ENCODE measurements at regions not wholly inside any gene's neighbourhood (a gene's known extent, or its start where the extent isn't known, plus 50 kb on each side); places are given as distances from the start of the nearest gene placed in this dataset.

DNA sequence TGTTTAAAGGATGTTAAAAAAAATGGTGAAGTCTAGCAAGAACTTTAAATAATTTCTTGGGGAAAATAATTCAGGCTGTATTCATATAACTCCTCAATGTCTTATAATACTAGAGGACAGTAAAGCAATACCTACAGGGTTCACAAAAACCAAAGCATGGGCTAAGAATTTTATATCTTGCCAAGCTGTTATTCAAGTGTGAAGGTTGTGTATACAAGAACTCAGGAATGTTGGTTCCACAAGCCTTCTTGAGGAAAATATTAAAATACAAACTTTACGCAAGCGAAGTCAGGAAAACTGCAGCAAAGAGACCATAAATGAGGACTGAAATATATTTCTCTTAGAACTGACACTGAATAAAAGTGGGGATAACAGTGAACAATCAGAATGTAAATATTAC is 76.1 kb upstream of the DNAJC10 start:
- H3K9me2 ChIP-seq (ENCODE audit: insufficient read depth, low read length), result no peaks in the 10 kb centered on the region
- TF ChIP-seq, protein P1, sequence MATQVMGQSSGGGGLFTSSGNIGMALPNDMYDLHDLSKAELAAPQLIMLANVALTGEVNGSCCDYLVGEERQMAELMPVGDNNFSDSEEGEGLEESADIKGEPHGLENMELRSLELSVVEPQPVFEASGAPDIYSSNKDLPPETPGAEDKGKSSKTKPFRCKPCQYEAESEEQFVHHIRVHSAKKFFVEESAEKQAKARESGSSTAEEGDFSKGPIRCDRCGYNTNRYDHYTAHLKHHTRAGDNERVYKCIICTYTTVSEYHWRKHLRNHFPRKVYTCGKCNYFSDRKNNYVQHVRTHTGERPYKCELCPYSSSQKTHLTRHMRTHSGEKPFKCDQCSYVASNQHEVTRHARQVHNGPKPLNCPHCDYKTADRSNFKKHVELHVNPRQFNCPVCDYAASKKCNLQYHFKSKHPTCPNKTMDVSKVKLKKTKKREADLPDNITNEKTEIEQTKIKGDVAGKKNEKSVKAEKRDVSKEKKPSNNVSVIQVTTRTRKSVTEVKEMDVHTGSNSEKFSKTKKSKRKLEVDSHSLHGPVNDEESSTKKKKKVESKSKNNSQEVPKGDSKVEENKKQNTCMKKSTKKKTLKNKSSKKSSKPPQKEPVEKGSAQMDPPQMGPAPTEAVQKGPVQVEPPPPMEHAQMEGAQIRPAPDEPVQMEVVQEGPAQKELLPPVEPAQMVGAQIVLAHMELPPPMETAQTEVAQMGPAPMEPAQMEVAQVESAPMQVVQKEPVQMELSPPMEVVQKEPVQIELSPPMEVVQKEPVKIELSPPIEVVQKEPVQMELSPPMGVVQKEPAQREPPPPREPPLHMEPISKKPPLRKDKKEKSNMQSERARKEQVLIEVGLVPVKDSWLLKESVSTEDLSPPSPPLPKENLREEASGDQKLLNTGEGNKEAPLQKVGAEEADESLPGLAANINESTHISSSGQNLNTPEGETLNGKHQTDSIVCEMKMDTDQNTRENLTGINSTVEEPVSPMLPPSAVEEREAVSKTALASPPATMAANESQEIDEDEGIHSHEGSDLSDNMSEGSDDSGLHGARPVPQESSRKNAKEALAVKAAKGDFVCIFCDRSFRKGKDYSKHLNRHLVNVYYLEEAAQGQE (IDR thresholded peaks at IDR 0.05; ENCODE audit: borderline replicate concordance), result no peak
- no peak for TF ChIP-seq EP300 (conservative IDR thresholded peaks at IDR 0.05; ENCODE audit: poor library complexity, severe bottlenecking)
- TF ChIP-seq, protein P2, sequence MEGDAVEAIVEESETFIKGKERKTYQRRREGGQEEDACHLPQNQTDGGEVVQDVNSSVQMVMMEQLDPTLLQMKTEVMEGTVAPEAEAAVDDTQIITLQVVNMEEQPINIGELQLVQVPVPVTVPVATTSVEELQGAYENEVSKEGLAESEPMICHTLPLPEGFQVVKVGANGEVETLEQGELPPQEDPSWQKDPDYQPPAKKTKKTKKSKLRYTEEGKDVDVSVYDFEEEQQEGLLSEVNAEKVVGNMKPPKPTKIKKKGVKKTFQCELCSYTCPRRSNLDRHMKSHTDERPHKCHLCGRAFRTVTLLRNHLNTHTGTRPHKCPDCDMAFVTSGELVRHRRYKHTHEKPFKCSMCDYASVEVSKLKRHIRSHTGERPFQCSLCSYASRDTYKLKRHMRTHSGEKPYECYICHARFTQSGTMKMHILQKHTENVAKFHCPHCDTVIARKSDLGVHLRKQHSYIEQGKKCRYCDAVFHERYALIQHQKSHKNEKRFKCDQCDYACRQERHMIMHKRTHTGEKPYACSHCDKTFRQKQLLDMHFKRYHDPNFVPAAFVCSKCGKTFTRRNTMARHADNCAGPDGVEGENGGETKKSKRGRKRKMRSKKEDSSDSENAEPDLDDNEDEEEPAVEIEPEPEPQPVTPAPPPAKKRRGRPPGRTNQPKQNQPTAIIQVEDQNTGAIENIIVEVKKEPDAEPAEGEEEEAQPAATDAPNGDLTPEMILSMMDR (IDR thresholded peaks at IDR 0.05; ENCODE audit: poor library complexity, severe bottlenecking), result no peak
- TF ChIP-seq MXI1 (conservative IDR thresholded peaks at IDR 0.05; ENCODE audit: poor library complexity, severe bottlenecking), result no peak
- no peak for TF ChIP-seq RAD21 (conservative IDR thresholded peaks at IDR 0.05)
- TF ChIP-seq TAF1 (IDR thresholded peaks at IDR 0.05; ENCODE audit: low read depth), result no peak
- no peak for TF ChIP-seq POLR2AphosphoS5 (IDR thresholded peaks at IDR 0.05)
- no peak for TF ChIP-seq SMC3 (conservative IDR thresholded peaks at IDR 0.05; ENCODE audit: poor library complexity)
- TF ChIP-seq EZH2 (IDR thresholded peaks at IDR 0.05; ENCODE audit: borderline replicate concordance, insufficient read depth, low read length, poor library complexity, severe bottlenecking), result no peak
- no peaks in the 10 kb centered on the region for H3F3A ChIP-seq (ENCODE audit: insufficient read depth, low read length, poor library complexity, severe bottlenecking)
- no peaks in the 10 kb centered on the region for H3K79me2 ChIP-seq (replicated peaks; ENCODE audit: insufficient read depth, low read length)
- H2AFZ ChIP-seq (ENCODE audit: low read depth, low read length), result no peak overlapping the region
- H4K20me1 ChIP-seq (ENCODE audit: insufficient read depth), result no peaks in the 10 kb centered on the region
- H3K36me3 ChIP-seq (ENCODE audit: insufficient read depth, low read length), result no peaks in the 10 kb centered on the region
- no peak overlapping the region for H3K27ac ChIP-seq (ENCODE audit: low read length)
- H3K4me2 ChIP-seq (ENCODE audit: low read length), result no peak overlapping the region
- no peaks in the 10 kb centered on the region for H3K27me3 ChIP-seq (ENCODE audit: insufficient read depth, low read depth, low read length)
- no peaks in the 10 kb centered on the region for H3K9me3 ChIP-seq (ENCODE audit: low read length)
- H3K9ac ChIP-seq (ENCODE audit: low read length), result no peak overlapping the region
- H3K4me3 ChIP-seq (ENCODE audit: low read length), result no peak overlapping the region

DNA sequence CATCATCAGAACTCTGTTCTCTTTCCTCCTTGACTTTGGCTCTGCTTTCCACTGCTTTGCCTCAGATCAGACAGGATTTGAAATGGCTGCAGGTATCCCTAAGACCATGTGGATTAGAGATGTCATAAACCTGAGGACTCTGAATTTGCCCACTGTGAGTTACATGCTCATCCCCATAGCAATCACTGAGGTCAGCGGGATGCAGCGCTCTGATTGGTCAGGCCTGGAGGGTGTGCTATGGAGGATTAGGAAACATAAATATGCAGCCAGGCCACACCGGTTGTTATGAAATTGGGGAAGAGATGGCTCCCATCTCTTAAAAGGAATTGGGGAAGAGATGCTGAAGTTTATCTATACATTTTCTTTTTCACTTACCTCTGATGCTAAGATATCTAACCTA is 73.7 kb upstream of the DNAJC10 start:
- Histone ChIP-seq H3K9ac (ENCODE audit: low read length) (no peak overlapping the region), H3K36me3 (ENCODE audit: insufficient read depth, low read length) (no peaks in the 10 kb centered on the region), H3F3A (ENCODE audit: insufficient read depth, low read length, poor library complexity, severe bottlenecking) (no peaks in the 10 kb centered on the region), H3K4me2 (ENCODE audit: low read length) (no peak overlapping the region), H3K27me3 (ENCODE audit: insufficient read depth, low read depth, low read length) (no peaks in the 10 kb centered on the region), H3K79me2 (replicated peaks; ENCODE audit: insufficient read depth, low read length) (no peaks in the 10 kb centered on the region), H3K9me3 (ENCODE audit: low read length) (no peaks in the 10 kb centered on the region), H3K27ac (ENCODE audit: low read length) (no peak overlapping the region), H2AFZ (ENCODE audit: low read depth, low read length) (no peak overlapping the region), H3K4me3 (ENCODE audit: low read length) (no peak overlapping the region), H3K9me2 (ENCODE audit: insufficient read depth, low read length) (no peaks in the 10 kb centered on the region), H4K20me1 (ENCODE audit: insufficient read depth) (no peaks in the 10 kb centered on the region)
- TF ChIP-seq EZH2 (IDR thresholded peaks at IDR 0.05; ENCODE audit: borderline replicate concordance, insufficient read depth, low read length, poor library complexity, severe bottlenecking) (no peak), MXI1 (conservative IDR thresholded peaks at IDR 0.05; ENCODE audit: poor library complexity, severe bottlenecking) (no peak), EP300 (conservative IDR thresholded peaks at IDR 0.05; ENCODE audit: poor library complexity, severe bottlenecking) (no peak), POLR2AphosphoS5 (IDR thresholded peaks at IDR 0.05) (no peak), SMC3 (conservative IDR thresholded peaks at IDR 0.05; ENCODE audit: poor library complexity) (no peak), RAD21 (conservative IDR thresholded peaks at IDR 0.05) (no peak), TAF1 (IDR thresholded peaks at IDR 0.05; ENCODE audit: low read depth) (no peak)
- TF ChIP-seq, protein P2 (IDR thresholded peaks at IDR 0.05; ENCODE audit: poor library complexity, severe bottlenecking), result no peak
- TF ChIP-seq, protein P1 (IDR thresholded peaks at IDR 0.05; ENCODE audit: borderline replicate concordance), result no peak

Measured in neural cell (in vitro differentiated cells).